Vagina (tissue), 2 donors: ENCODE measurements at regions not wholly inside any gene's neighbourhood (a gene's known extent, or its start where the extent isn't known, plus 50 kb on each side); places are given as distances from the start of the nearest gene placed in this dataset.

ENCODE experiments used
- DNase-seq, 2 donors: peaks; one replicate each; pipeline ENCODE4 v3.0.0-alpha.2; 2017; ENCODE audit errors: extremely low spot score in 2 of 2
- H3K27ac ChIP-seq: fragments of 200-600 bp; sonication (generic); one replicate; pipeline ENCODE4 v1.5.1; 2019
- H3K27me3 ChIP-seq: fragments of 200-600 bp; sonication (generic); one replicate; pipeline ENCODE4 v1.5.1; 2019
- H3K36me3 ChIP-seq, 2 donors: fragments of 200-600 bp; sonication (generic); one replicate each; pipeline ENCODE4 v1.5.1; 2017 to 2019
- H3K4me1 ChIP-seq: fragments of 200-600 bp; sonication (generic); one replicate; pipeline ENCODE4 v1.5.1; 2019
- H3K4me3 ChIP-seq, 2 donors: fragments of 200-600 bp; sonication (generic); 1 replicate in 1 of 2; 2 replicates in 1 of 2; pipeline ENCODE4 v1.5.1; 2016 to 2019
- H3K9me3 ChIP-seq: fragments of 200-600 bp; sonication (generic); one replicate; pipeline ENCODE4 v1.5.1; 2019
- POLR2A ChIP-seq, 2 donors: fragments of 450-650 bp; IDR thresholded peaks; one replicate each; pipeline ENCODE4 v1.6.1; 2017; ENCODE audit warnings: antibody characterized with exemption in 2 of 2, mild to moderate bottlenecking in 2 of 2, moderate library complexity in 2 of 2
- POLR2AphosphoS5 ChIP-seq, 2 donors: sonication (generic); formaldehyde crosslinking; IDR thresholded peaks; one replicate each; pipeline ENCODE4 v1.9.0; 2017; ENCODE audit warnings: antibody characterized with exemption in 2 of 2, mild to moderate bottlenecking in 2 of 2, low read depth in 1 of 2; ENCODE audit not compliant: insufficient read depth in 1 of 2
- intact Hi-C: fragments of 100-400 bp; cut with DNase I; formaldehyde crosslinking; loops from one replicate; pipeline ENCODE4 v1.15.1; 2023
- TF ChIP-seq, protein P1 (sequence below), 3 experiments: fragments of 450-650 bp in 2 of 3; fragments of 200-600 bp in 1 of 3; sonication (generic) in 1 of 3; IDR thresholded peaks; one replicate each; pipeline ENCODE4 v1.5.1; 2017 to 2019; ENCODE audit warnings: antibody characterized with exemption in 3 of 3, mild to moderate bottlenecking in 2 of 3, moderate library complexity in 2 of 3

DNA sequence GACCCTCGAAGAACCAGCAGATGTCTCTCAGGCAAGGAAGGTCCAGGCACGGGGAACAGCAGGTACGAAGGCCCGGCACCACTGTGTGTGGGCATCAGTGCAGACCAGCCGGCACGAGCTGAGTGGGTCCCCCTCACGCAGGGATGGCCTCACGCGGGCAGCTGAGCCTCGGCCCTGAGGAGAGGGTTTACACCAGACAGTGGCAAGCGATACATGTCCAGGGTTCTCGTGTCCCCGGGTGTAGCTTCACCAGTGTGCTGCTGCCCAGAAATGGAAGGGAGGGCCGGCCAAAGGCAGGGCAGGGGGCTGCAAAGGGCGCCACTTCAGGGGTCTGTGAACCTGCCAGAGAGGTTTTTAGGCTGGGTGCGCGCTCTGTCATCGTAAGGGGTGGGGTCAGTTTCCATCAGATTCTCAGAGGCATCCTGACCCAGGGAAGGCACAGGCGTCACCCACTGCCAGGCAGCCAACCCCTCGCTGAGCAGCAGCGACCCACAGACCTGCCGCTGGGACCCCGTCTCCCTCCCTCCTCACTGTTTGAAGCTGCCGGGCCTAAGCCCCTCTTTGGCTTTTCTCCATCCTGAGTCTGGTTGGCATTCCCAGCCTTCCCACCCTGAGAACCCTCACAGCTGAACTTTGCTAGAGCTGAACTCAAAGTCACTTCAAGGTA is 107.0 kb downstream of the CPZ start:
- Histone ChIP-seq H3K36me3 (no peaks in the 10 kb centered on the region), H3K4me1 (no peaks in the 10 kb centered on the region), H3K27ac (no peak overlapping the region), H3K27me3 (no peaks in the 10 kb centered on the region), H3K9me3 (no peaks in the 10 kb centered on the region), H3K4me3 (no peak overlapping the region)
- DNase-seq, result no peak
- no peak for TF ChIP-seq POLR2AphosphoS5 (IDR thresholded peaks at IDR 0.05; ENCODE audit: insufficient read depth in 1 of 2, low read depth in 1 of 2)
- TF ChIP-seq POLR2A (IDR thresholded peaks at IDR 0.05), result no peak
- TF ChIP-seq, protein P1, sequence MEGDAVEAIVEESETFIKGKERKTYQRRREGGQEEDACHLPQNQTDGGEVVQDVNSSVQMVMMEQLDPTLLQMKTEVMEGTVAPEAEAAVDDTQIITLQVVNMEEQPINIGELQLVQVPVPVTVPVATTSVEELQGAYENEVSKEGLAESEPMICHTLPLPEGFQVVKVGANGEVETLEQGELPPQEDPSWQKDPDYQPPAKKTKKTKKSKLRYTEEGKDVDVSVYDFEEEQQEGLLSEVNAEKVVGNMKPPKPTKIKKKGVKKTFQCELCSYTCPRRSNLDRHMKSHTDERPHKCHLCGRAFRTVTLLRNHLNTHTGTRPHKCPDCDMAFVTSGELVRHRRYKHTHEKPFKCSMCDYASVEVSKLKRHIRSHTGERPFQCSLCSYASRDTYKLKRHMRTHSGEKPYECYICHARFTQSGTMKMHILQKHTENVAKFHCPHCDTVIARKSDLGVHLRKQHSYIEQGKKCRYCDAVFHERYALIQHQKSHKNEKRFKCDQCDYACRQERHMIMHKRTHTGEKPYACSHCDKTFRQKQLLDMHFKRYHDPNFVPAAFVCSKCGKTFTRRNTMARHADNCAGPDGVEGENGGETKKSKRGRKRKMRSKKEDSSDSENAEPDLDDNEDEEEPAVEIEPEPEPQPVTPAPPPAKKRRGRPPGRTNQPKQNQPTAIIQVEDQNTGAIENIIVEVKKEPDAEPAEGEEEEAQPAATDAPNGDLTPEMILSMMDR (IDR thresholded peaks at IDR 0.05), result no peak
- intact Hi-C loops, result no loop called here

DNA sequence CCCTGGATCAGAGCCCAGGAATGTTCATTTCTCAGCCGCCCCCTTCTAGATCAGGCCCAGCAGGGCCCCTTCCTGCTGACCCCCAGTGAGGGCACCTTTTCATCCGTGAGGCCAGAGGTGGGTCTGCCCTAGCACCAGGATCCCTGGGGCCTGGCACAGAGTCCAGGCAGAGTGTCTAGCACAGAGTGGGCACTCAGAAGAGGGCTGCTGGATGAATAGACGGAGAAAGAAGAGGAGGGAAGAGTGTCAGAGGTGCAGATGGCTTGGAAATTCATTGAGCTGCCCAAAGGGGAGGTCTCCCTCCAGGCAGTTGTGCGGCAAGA is 106.5 kb downstream of the CPZ start:
- Histone ChIP-seq H3K4me1 (no peaks in the 10 kb centered on the region), H3K27ac (no peak overlapping the region), H3K27me3 (no peaks in the 10 kb centered on the region), H3K4me3 (no peak overlapping the region), H3K9me3 (no peaks in the 10 kb centered on the region), H3K36me3 (no peaks in the 10 kb centered on the region)
- no peak for DNase-seq
- intact Hi-C loops, result no loop called here
- TF ChIP-seq, protein P1 (IDR thresholded peaks at IDR 0.05), result no peak
- TF ChIP-seq POLR2A (IDR thresholded peaks at IDR 0.05) (no peak), POLR2AphosphoS5 (IDR thresholded peaks at IDR 0.05; ENCODE audit: insufficient read depth in 1 of 2, low read depth in 1 of 2) (no peak)

DNA sequence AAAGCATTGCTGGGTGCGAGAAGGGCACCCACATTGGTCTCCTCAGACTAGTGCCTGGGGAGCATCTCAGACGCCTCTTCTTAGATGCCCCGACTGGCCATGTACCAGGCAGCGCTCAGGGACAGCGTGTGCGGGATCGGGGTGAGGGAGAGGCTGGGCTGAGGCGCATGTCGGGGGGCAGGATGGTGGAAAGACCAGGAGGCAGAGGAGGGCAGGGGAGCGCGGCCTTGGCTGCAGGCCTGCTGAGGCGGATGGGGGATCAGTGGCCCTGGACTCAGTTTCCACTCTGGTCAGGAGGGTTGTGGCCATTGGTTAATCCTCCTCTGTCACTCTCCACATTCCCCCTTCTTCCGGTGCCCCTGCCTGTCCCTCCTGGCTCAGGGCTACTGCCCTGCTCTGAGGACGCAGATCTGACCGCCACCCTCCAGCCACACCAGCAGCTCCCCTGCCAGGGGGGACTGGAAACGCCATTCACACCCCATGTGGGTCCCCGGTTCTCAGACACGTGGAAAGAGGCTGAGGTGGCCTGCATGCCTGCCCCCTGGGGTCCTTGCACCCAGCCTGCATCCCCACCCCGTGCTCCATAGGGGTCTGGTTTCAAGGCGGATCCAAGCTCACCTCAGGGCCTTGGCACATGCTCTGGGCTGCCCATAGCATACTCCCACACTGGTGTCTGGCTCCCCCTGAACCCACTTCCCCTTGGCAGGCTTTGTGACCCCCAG is 105.9 kb downstream of the CPZ start:
- TF ChIP-seq POLR2A (IDR thresholded peaks at IDR 0.05) (no peak), POLR2AphosphoS5 (IDR thresholded peaks at IDR 0.05; ENCODE audit: insufficient read depth in 1 of 2, low read depth in 1 of 2) (no peak)
- TF ChIP-seq, protein P1 (IDR thresholded peaks at IDR 0.05), result no peak
- no peaks in the 10 kb centered on the region for H3K27me3 ChIP-seq
- intact Hi-C loops, result no loop called here
- no peaks in the 10 kb centered on the region for H3K36me3 ChIP-seq
- H3K4me3 ChIP-seq, result no peak overlapping the region
- no peaks in the 10 kb centered on the region for H3K9me3 ChIP-seq
- DNase-seq, result no peak
- H3K4me1 ChIP-seq, result no peaks in the 10 kb centered on the region
- no peak overlapping the region for H3K27ac ChIP-seq

- Histone ChIP-seq H3K4me3 (no peak overlapping the region), H3K4me1 (no peaks in the 10 kb centered on the region), H3K9me3 (no peaks in the 10 kb centered on the region), H3K27me3 (no peaks in the 10 kb centered on the region), H3K36me3 (no peaks in the 10 kb centered on the region), H3K27ac (no peak overlapping the region)
- intact Hi-C loops, result no loop called here
- DNase-seq, result no peak
- TF ChIP-seq, protein P1 (IDR thresholded peaks at IDR 0.05), result no peak
- TF ChIP-seq POLR2A (IDR thresholded peaks at IDR 0.05) (no peak), POLR2AphosphoS5 (IDR thresholded peaks at IDR 0.05; ENCODE audit: insufficient read depth in 1 of 2, low read depth in 1 of 2) (no peak)
Measured at GRCh38 chr4:8697826-8698225, 105.3 kb downstream of the CPZ start.
